GM19438 (cell line): ENCODE measurements at regions not wholly inside any gene's neighbourhood (a gene's known extent, or its start where the extent isn't known, plus 50 kb on each side); places are given as distances from the start of the nearest gene placed in this dataset.

Source experiments
- ATAC-seq: cut with Tn5 transposase; IDR thresholded peaks from one replicate; pipeline ENCODE4 v1.9.1; 2021; ENCODE audit warnings: low read depth; ENCODE audit not compliant: unreplicated experiment

- ATAC-seq = no peak
Measured at GRCh38 chr14:34027990-34028495, 77.2 kb upstream of the EGLN3 start.

- no peak for ATAC-seq
Measured at GRCh38 chr14:34027130-34027989, 76.5 kb upstream of the EGLN3 start.

GRCh38 chr14:34025325-34026017, 74.6 kb upstream of the EGLN3 start:
- no peak for ATAC-seq

GRCh38 chr14:34024768-34025144, 73.9 kb upstream of the EGLN3 start:
- ATAC-seq = no peak

- ATAC-seq = no peak
Measured at GRCh38 chr14:34023824-34024767, 73.2 kb upstream of the EGLN3 start.

- no peak for ATAC-seq
Measured at GRCh38 chr14:34021096-34021495, 70.2 kb upstream of the EGLN3 start.

GRCh38 chr14:34020014-34020413, 69.1 kb upstream of the EGLN3 start:
- no peak for ATAC-seq

GRCh38 chr14:34018564-34019244, 67.8 kb upstream of the EGLN3 start:
- no peak for ATAC-seq

GRCh38 chr14:34018125-34018524, 67.3 kb upstream of the EGLN3 start:
- no peak for ATAC-seq

GRCh38 chr14:34015383-34015782, 64.5 kb upstream of the EGLN3 start:
- no peak for ATAC-seq

GRCh38 chr14:34014936-34015335, 64.1 kb upstream of the EGLN3 start:
- no peak for ATAC-seq

GRCh38 chr14:34013721-34014060, 62.8 kb upstream of the EGLN3 start:
- ATAC-seq = peak; percentile 69

- peak; percentile 75 for ATAC-seq
Measured at GRCh38 chr14:34012978-34013720, 62.3 kb upstream of the EGLN3 start.

GRCh38 chr14:34012369-34012768, 61.5 kb upstream of the EGLN3 start:
- ATAC-seq = no peak

- no peak for ATAC-seq
Measured at GRCh38 chr14:34009956-34010355, 59.1 kb upstream of the EGLN3 start.

GRCh38 chr14:34007902-34008301, 57.0 kb upstream of the EGLN3 start:
- ATAC-seq = no peak

- no peak for ATAC-seq
Measured at GRCh38 chr14:34005901-34006300, 55.0 kb upstream of the EGLN3 start.

- ATAC-seq = no peak
Measured at GRCh38 chr14:34004881-34005280, 54.0 kb upstream of the EGLN3 start.

- no peak for ATAC-seq
Measured at GRCh38 chr14:34003691-34004090, 52.8 kb upstream of the EGLN3 start.
